HL-60 (cell line): ENCODE measurements at regions not wholly inside any gene's neighbourhood (a gene's known extent, or its start where the extent isn't known, plus 50 kb on each side); places are given as distances from the start of the nearest gene placed in this dataset.

Experiments
- DNase-seq, 2 experiments: peaks; one replicate each; pipeline ENCODE4 v3.0.0-alpha.2; 2010 to 2020; ENCODE audit warnings: low read depth in 1 of 2, low spot score in 1 of 2
- H3K27ac ChIP-seq: fragments of 250-450 bp; sonication (Bioruptor Pico); replicated peaks from 2 replicates; pipeline ENCODE4 v1.5.1; 2020; ENCODE audit warnings: mild to moderate bottlenecking, moderate library complexity
- H3K27me3 ChIP-seq: fragments of 250-450 bp; sonication (Bioruptor Pico); 2 replicates; pipeline ENCODE4 v1.5.1; 2021; ENCODE audit warnings: mild to moderate bottlenecking, moderate library complexity; ENCODE audit not compliant: insufficient read depth, poor library complexity, severe bottlenecking
- H3K4me3 ChIP-seq: replicated peaks from 2 replicates; pipeline ENCODE4 v1.5.1; 2011; ENCODE audit warnings: mild to moderate bottlenecking, control low read depth, low read length; ENCODE audit not compliant: insufficient read depth
- CTCF ChIP-seq: IDR thresholded peaks from one replicate; pipeline ENCODE4 v1.5.1; 2011; ENCODE audit warnings: low read length, control low read depth, inconsistent platforms; ENCODE audit not compliant: insufficient read depth
- GABPA ChIP-seq: IDR thresholded peaks from 2 replicates; pipeline ENCODE4 v1.6.1; 2012; ENCODE audit warnings: low read depth
- POLR2AphosphoS5 ChIP-seq: IDR thresholded peaks from 2 replicates; pipeline ENCODE4 v1.6.1; 2012; ENCODE audit warnings: low read depth
- REST ChIP-seq: IDR thresholded peaks from 2 replicates; pipeline ENCODE4 v1.6.1; 2012; ENCODE audit warnings: low read depth; ENCODE audit not compliant: insufficient replicate concordance
- SPI1 ChIP-seq: IDR thresholded peaks from 2 replicates; pipeline ENCODE4 v1.6.1; 2012; ENCODE audit warnings: low read depth, mild to moderate bottlenecking, borderline replicate concordance

GRCh38 chr2:238963161-238963970 is 115.5 kb downstream of the TWIST2 start:
- TF ChIP-seq GABPA (no peak), SPI1 (no peak), REST (no peak), POLR2AphosphoS5 (no peak), CTCF (no peak)

GRCh38 chr2:238963971-238964328 is 116.1 kb downstream of the TWIST2 start:
- no peak overlapping the region for H3K27ac ChIP-seq
- no peak overlapping the region for H3K4me3 ChIP-seq
- H3K27me3 ChIP-seq = no peaks in the 10 kb centered on the region
- DNase-seq = no peak
- TF ChIP-seq SPI1 = no peak
- no peak for TF ChIP-seq REST
- no peak for TF ChIP-seq GABPA
- TF ChIP-seq POLR2AphosphoS5 = no peak
- no peak for TF ChIP-seq CTCF

More at GRCh38 chr2:238963161-238963970, 115.5 kb downstream of the TWIST2 start:
- no peak overlapping the region for H3K4me3 ChIP-seq
- no peaks in the 10 kb centered on the region for H3K27me3 ChIP-seq
- DNase-seq = no peak
- H3K27ac ChIP-seq = no peak overlapping the region

GRCh38 chr2:238964544-238965067 is 116.7 kb downstream of the TWIST2 start:
- TF ChIP-seq GABPA (no peak), POLR2AphosphoS5 (no peak), CTCF (no peak), SPI1 (no peak), REST (no peak)
- H3K27me3 ChIP-seq = no peaks in the 10 kb centered on the region
- no peak for DNase-seq
- no peak overlapping the region for H3K27ac ChIP-seq
- H3K4me3 ChIP-seq = no peak overlapping the region
